OCI-LY7 (cell line): ENCODE measurements at regions not wholly inside any gene's neighbourhood (a gene's known extent, or its start where the extent isn't known, plus 50 kb on each side); places are given as distances from the start of the nearest gene placed in this dataset.

Experiments used
- EZH2phosphoT487 ChIP-seq: fragments of 200-600 bp; sonication (generic); IDR thresholded peaks from 2 replicates; pipeline ENCODE4 v1.6.1; 2018; ENCODE audit warnings: low read depth, borderline replicate concordance, mild to moderate bottlenecking, mixed run types, antibody characterized with exemption, low read length, moderate library complexity, mixed read lengths
- TF ChIP-seq, protein P1 (sequence below): fragments of 200-600 bp; sonication (generic); conservative IDR thresholded peaks from 2 replicates; pipeline ENCODE4 v1.5.1; 2014; ENCODE audit warnings: mild to moderate bottlenecking, antibody characterized with exemption, low read length, moderate library complexity, mixed read lengths

- TF ChIP-seq, protein P1, sequence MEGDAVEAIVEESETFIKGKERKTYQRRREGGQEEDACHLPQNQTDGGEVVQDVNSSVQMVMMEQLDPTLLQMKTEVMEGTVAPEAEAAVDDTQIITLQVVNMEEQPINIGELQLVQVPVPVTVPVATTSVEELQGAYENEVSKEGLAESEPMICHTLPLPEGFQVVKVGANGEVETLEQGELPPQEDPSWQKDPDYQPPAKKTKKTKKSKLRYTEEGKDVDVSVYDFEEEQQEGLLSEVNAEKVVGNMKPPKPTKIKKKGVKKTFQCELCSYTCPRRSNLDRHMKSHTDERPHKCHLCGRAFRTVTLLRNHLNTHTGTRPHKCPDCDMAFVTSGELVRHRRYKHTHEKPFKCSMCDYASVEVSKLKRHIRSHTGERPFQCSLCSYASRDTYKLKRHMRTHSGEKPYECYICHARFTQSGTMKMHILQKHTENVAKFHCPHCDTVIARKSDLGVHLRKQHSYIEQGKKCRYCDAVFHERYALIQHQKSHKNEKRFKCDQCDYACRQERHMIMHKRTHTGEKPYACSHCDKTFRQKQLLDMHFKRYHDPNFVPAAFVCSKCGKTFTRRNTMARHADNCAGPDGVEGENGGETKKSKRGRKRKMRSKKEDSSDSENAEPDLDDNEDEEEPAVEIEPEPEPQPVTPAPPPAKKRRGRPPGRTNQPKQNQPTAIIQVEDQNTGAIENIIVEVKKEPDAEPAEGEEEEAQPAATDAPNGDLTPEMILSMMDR, result no peak
- TF ChIP-seq EZH2phosphoT487, result no peak
These were observed 572.5 kb downstream of the BRD1 start for GRCh38 chr22:49255154-49255553.
